GM18870 (cell line): ENCODE measurements at regions not wholly inside any gene's neighbourhood (a gene's known extent, or its start where the extent isn't known, plus 50 kb on each side); places are given as distances from the start of the nearest gene placed in this dataset.

Experiments
- ATAC-seq: cut with Tn5 transposase; IDR thresholded peaks from one replicate; pipeline ENCODE4 v1.9.1; 2021; ENCODE audit warnings: moderate library complexity; ENCODE audit not compliant: unreplicated experiment

DNA sequence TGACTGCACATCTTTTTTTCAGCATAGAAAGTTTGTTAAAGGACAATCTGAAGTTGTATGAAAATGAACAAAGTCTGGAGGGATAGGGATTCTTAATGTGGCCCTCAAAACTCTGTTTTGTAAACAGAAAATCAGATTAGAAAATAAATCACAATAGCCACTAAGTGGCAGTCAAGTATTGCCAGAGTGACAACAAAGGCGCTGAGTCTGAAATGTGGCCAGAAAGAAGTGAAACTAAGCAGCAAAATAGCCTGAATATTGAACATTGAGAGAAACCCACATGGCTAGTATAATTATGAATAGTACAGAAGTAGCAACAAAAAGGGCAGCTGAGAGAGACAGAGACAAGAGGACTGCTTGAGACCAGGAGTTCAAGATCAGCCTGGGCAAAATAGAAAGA lies 81.1 kb upstream of the CT45A1 start:
- ATAC-seq = no peak

DNA sequence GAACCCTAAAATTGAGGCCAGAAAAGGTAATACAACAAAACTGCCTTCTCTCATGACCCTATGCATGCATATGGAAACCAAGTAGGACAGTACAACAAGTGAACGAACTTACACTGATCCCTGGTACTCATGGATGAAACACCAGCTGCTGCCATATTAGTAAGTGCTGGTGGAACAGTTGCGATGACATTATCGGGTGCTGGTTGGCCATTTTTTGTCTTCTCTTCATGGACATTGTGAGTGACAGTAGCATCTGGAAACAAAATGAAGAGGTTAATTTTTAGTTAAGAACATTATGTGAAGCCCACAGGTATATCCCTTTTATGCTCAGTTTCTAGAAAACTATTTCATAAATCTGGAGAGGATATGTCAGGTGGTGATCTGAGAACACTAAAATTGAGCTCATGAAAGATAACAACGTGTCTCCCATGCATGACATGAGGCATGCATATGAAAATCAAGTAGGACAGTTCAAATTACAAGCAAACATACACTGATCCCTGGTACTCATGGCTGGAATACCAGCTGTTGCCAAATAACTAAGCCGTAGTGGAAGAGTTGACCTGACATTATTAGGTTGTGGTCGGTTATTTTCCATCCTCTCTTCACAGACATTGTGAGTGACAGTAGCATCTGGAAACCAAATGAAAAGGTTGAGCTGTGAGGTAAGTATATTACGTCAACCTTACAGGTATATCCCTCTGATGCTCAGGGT lies 74.2 kb upstream of the CT45A1 start:
- no peak for ATAC-seq

DNA sequence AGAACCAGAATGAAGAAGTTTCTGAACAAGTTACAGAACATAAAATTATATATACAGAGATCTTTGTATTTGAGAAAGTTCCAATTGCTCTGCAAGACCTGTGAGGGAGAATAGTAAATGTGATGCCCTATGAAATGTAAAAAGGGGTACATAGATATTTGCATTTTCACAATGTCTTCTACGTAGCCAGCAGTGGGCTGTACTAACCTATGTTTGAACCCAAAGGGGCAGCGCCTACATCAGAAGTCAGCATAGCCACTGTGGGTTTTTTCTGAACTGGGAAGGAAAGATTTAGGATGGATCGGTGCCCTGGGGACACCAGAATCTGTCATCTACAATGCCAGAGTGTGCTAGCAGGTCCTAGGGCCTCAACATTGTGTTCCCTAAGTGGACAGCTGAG lies 69.5 kb upstream of the CT45A1 start:
- no peak for ATAC-seq

DNA sequence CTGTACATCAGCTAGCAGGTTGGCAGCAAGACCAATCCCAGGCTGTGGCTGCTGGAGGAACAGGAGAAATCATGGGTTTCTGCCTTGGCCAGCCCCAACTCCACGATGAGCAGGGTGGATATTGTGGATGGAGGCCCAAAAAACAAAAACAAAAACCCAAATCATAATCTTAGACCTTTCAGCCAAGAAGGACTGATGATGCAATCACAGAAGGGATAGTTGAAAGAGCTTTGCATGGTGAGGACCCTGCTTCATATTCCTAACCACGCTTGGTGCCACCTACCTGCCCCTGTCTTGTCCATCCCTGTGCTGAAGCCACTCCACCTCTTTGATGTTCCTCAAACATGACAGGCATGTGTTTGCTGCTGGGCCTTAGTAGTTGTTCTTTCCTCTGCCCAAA lies 68.8 kb upstream of the CT45A1 start:
- no peak for ATAC-seq

DNA sequence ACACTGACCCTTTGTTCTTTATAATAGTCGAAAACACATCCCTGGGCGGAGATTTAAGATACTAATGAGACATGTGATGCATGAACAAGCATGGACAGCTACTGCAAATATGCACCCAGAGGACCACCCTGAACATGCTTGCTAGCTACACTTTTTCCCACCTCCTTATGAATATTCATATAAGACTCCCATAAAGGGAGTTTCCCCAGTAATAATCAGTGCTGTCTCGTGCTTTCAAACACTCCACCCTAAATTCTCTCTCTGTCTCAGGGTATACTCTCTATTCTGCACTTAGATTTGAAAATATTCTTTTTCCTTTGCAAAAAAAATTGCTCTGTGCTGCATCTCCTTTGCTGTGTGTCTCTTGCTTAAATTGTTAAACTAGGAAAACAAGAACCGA lies 64.4 kb upstream of the CT45A1 start:
- ATAC-seq = no peak

DNA sequence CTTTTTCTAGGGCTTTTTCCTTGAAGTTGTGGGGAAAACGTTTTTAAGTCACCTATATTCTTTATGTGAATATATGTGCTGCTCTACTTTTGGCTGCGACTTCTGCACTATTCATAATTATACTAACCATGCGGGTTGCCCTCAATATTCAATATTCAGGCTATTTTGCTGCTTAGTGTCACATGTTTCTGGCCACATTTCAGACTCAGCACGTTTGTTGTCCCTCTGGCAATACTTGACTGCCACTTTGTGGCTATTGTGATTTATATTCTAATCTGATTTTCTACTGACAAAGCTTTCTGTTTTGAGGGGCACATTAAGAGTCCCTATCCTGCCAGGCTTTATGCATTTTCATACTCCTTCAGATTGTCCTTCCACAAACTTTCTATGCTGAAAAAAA lies 63.9 kb upstream of the CT45A1 start:
- no peak for ATAC-seq

DNA sequence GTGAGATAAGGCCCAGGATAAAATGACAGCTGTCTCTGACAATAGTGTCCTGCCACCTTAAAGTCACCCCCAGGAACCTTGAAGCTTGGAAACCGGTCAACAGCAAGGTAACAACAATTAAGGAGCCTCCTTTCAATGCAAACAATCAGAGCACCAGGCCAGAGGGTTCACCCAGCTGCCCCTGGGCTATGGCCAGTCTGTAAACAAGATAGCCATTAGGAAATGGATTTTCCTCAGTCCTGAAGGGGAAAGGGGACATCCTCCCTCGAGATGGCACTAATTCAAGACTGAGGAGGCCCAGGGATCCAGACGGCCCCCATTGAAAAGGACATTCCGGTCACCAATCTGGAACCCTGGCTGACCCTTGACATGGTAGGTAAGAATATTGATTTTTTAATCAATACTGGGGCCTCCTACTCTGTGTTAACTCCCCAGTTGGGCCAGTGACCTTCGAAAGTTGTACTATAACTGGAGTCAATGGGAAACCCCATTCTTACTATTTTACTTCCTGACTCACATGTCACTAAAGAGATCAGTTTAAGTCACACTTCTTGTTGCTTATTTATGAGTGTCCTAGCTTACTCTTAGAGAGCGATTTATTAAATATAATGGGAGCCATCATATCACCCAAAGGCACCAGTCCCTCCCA lies 61.7 kb upstream of the CT45A1 start:
- no peak for ATAC-seq

DNA sequence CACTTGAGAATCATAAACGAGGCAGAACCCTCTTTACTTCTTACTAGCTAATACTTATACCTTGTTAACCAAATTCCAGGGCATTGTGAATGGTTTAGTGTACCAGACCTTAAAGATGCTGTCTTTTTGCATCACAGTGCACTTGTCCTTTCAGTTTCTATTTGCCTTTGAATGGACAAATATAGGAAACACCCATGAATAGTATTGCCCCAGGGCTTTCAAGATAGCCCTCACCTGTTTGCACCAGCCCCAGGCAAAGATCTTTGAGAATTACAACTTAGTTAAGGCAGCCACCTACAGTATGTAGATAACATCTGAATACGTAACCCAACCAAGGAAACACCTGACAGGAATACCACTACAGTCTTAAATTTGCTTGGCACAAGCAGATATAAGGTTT lies 60.8 kb upstream of the CT45A1 start:
- no peak for ATAC-seq

DNA sequence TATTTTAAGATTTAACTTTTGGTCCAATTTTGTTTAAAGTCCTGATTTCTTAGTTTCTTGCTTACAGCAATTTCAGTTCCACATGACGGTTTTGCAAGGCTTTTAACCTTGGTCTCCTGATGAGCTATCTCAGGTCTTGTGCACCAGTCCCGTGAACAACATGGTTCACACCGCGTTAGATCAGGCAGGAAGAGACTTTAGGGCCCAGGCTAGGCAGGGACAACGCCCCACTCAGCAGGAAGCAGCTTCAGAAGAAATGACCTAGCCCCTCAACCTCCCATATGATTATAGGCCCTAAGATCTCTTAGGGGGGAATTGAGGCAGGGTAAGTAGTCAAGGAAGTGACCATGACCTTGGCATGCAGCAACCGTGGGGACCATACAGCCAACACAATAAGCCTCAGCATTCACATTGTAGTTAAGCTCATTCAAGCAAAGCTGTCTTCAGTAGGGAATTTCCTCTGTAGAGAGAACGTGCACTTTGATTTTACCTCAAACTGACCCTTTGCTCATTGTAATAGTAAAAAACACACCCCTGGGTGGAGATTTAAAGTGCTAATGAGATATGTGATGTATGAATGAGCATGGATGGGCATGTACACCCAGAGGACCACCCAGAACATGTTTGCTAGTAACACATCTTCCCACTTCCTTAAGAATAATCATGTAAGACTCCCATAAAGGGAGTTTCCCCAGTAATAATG lies 55.3 kb upstream of the CT45A1 start:
- peak; percentile 76 for ATAC-seq
